Caco-2 (cell line): ENCODE measurements at regions not wholly inside any gene's neighbourhood (a gene's known extent, or its start where the extent isn't known, plus 50 kb on each side); places are given as distances from the start of the nearest gene placed in this dataset.

Experiments used
- BruUV-seq: library from RNA; stranded (reverse); fragments of 400-500 nt; replicated peaks from 2 replicates; lab custom pipeline; 2021; lab: Mats Ljungman, UMichigan
- CTCF ChIA-PET: fragments of 300-600 bp; sonication (Branson Sonifier 250); formaldehyde crosslinking; loops from one replicate; lab custom pipeline; 2022; ENCODE audit warnings: antibody characterized with exemption; lab: Charles Lee
- POLR2A ChIA-PET: fragments of 300-600 bp; sonication (Branson Sonifier 250); formaldehyde crosslinking; loops from one replicate; lab custom pipeline; 2022; ENCODE audit warnings: antibody characterized with exemption; lab: Charles Lee
- DNase-seq, 2 experiments: peaks; one replicate each; pipeline versions ENCODE4 v3.0.0 to v3.0.0-alpha.2; 2020 to 2022
- H3K27me3 ChIP-seq: replicated peaks from 2 replicates; pipeline ENCODE4 v1.6.0; 2011; ENCODE audit warnings: low read length; ENCODE audit not compliant: control insufficient read depth, insufficient read depth
- H3K36me3 ChIP-seq: 2 replicates; pipeline ENCODE4 v1.5.1; 2011; ENCODE audit warnings: low read length; ENCODE audit not compliant: control insufficient read depth, insufficient read depth
- H3K4me1 ChIP-seq: fragments of 250-450 bp; sonication (Bioruptor Pico); 2 replicates; pipeline ENCODE4 v1.5.1; 2020; ENCODE audit warnings: mild to moderate bottlenecking
- H3K4me3 ChIP-seq: 2 replicates; pipeline ENCODE4 v1.5.1; 2011; ENCODE audit warnings: low read depth, mild to moderate bottlenecking, control low read depth, low read length
- H3K9me3 ChIP-seq: fragments of 250-450 bp; sonication (Bioruptor Pico); 2 replicates; pipeline ENCODE4 v1.5.1; 2020; ENCODE audit warnings: mild to moderate bottlenecking, moderate library complexity
- H3K27ac Mint-ChIP-seq: one replicate; pipeline ENCODE4 v1.8.0; 2022; ENCODE audit warnings: mixed read lengths; ENCODE audit not compliant: unreplicated experiment
- H3K27me3 Mint-ChIP-seq: one replicate; pipeline ENCODE4 v1.8.0; 2022; ENCODE audit warnings: mixed read lengths; ENCODE audit not compliant: insufficient read depth, unreplicated experiment
- H3K36me3 Mint-ChIP-seq: one replicate; pipeline ENCODE4 v1.8.0; 2022; ENCODE audit warnings: mild to moderate bottlenecking, mixed read lengths; ENCODE audit not compliant: insufficient read depth, unreplicated experiment
- H3K4me1 Mint-ChIP-seq: one replicate; pipeline ENCODE4 v1.8.0; 2022; ENCODE audit warnings: low read depth, mixed read lengths; ENCODE audit not compliant: unreplicated experiment
- H3K4me3 Mint-ChIP-seq: one replicate; pipeline ENCODE4 v1.8.0; 2022; ENCODE audit warnings: mild to moderate bottlenecking, moderate library complexity, mixed read lengths; ENCODE audit not compliant: unreplicated experiment
- H3K9me3 Mint-ChIP-seq: one replicate; pipeline ENCODE4 v1.8.0; 2022; ENCODE audit warnings: mixed read lengths; ENCODE audit not compliant: unreplicated experiment
- intact Hi-C: fragments of 100-400 bp; cut with micrococcal nuclease; formaldehyde crosslinking; loops from one replicate; pipeline ENCODE4 v1.10.0; 2022; ENCODE audit not compliant: unreplicated experiment
- TF ChIP-seq, protein P1 (sequence below), 2 experiments: fragments of 200-600 bp in 1 of 2; IDR thresholded peaks; 1 replicate in 1 of 2; 2 replicates in 1 of 2; pipeline versions ENCODE4 v1.5.1 to v1.8.0; 2011 to 2022; ENCODE audit warnings: antibody characterized with exemption in 1 of 2, control low read depth in 1 of 2, inconsistent platforms in 1 of 2, low read depth in 1 of 2, low read length in 1 of 2, mild to moderate bottlenecking in 1 of 2, moderate library complexity in 1 of 2; ENCODE audit not compliant: insufficient read depth in 1 of 2, severe bottlenecking in 1 of 2, unreplicated experiment in 1 of 2

- Mint-ChIP-seq H3K4me1 (no peaks in the 10 kb centered on the region), H3K27ac (no peak overlapping the region), H3K27me3 (no peaks in the 10 kb centered on the region), H3K9me3 (no peaks in the 10 kb centered on the region), H3K36me3 (no peaks in the 10 kb centered on the region), H3K4me3 (no peak overlapping the region)
- ChIA-PET CTCF (no interaction called here), POLR2A (no interaction called here)
- Histone ChIP-seq H3K9me3 (no peaks in the 10 kb centered on the region), H3K4me3 (no peak overlapping the region), H3K27me3 (no peaks in the 10 kb centered on the region), H3K36me3 (no peaks in the 10 kb centered on the region), H3K4me1 (no peaks in the 10 kb centered on the region)
- intact Hi-C loops = no loop called here
- TF ChIP-seq, protein P1, sequence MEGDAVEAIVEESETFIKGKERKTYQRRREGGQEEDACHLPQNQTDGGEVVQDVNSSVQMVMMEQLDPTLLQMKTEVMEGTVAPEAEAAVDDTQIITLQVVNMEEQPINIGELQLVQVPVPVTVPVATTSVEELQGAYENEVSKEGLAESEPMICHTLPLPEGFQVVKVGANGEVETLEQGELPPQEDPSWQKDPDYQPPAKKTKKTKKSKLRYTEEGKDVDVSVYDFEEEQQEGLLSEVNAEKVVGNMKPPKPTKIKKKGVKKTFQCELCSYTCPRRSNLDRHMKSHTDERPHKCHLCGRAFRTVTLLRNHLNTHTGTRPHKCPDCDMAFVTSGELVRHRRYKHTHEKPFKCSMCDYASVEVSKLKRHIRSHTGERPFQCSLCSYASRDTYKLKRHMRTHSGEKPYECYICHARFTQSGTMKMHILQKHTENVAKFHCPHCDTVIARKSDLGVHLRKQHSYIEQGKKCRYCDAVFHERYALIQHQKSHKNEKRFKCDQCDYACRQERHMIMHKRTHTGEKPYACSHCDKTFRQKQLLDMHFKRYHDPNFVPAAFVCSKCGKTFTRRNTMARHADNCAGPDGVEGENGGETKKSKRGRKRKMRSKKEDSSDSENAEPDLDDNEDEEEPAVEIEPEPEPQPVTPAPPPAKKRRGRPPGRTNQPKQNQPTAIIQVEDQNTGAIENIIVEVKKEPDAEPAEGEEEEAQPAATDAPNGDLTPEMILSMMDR (IDR thresholded peaks at IDR 0.05; ENCODE audit: insufficient read depth in 1 of 2, low read depth in 1 of 2, low read length in 1 of 2, severe bottlenecking in 1 of 2, unreplicated experiment in 1 of 2) = no peak
- BruUV-seq = no TSS peak
- no peak for DNase-seq
These were observed 154.7 kb upstream of the HCRTR2 start for GRCh38 chr6:55019591-55019990.

DNA sequence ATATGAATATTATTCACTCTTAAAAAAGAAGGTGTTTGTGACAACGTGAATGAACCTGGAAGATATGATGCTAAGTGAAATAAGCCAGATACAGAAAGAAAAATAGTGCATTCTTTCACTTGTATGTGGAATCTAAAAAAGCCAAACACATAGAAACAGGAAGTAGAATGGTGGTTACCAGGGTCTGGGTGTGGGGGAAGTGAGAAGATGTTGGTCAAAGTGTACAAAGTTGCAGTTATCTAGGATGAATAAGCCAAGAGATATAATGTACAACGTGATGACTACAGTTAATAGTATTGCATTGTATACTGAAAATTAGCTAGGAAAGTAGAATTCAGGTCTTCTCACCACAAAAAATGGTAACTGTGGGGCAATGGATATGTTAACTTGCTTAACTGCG lies 151.1 kb upstream of the HCRTR2 start:
- no peaks in the 10 kb centered on the region for H3K9me3 ChIP-seq
- CTCF ChIA-PET = no interaction called here
- TF ChIP-seq, protein P1 (IDR thresholded peaks at IDR 0.05; ENCODE audit: insufficient read depth in 1 of 2, low read depth in 1 of 2, low read length in 1 of 2, severe bottlenecking in 1 of 2, unreplicated experiment in 1 of 2) = no peak
- POLR2A ChIA-PET = no interaction called here
- BruUV-seq = no TSS peak
- Mint-ChIP-seq H3K27me3 (no peaks in the 10 kb centered on the region), H3K4me3 (no peak overlapping the region), H3K36me3 (no peaks in the 10 kb centered on the region), H3K9me3 (no peaks in the 10 kb centered on the region), H3K27ac (no peak overlapping the region), H3K4me1 (no peaks in the 10 kb centered on the region)
- intact Hi-C loops = no loop called here
- no peak overlapping the region for H3K4me3 ChIP-seq
- no peaks in the 10 kb centered on the region for H3K4me1 ChIP-seq
- no peaks in the 10 kb centered on the region for H3K27me3 ChIP-seq
- H3K36me3 ChIP-seq = no peaks in the 10 kb centered on the region
- no peak for DNase-seq

- BruUV-seq = no TSS peak
- no peak for DNase-seq
- no peak overlapping the region for H3K4me3 Mint-ChIP-seq
- ChIA-PET CTCF (no interaction called here), POLR2A (no interaction called here)
- H3K9me3 Mint-ChIP-seq = no peaks in the 10 kb centered on the region
- H3K27ac Mint-ChIP-seq = no peak overlapping the region
- TF ChIP-seq, protein P1 (IDR thresholded peaks at IDR 0.05; ENCODE audit: insufficient read depth in 1 of 2, low read depth in 1 of 2, low read length in 1 of 2, severe bottlenecking in 1 of 2, unreplicated experiment in 1 of 2) = no peak
- H3K27me3 Mint-ChIP-seq = peaks cover 3% of the 10 kb centered on the region
- H3K4me1 Mint-ChIP-seq = no peaks in the 10 kb centered on the region
- H3K27me3 ChIP-seq = no peaks in the 10 kb centered on the region
- H3K36me3 ChIP-seq = no peaks in the 10 kb centered on the region
- no peak overlapping the region for H3K4me3 ChIP-seq
- H3K4me1 ChIP-seq = no peaks in the 10 kb centered on the region
- no peaks in the 10 kb centered on the region for H3K9me3 ChIP-seq
- H3K36me3 Mint-ChIP-seq = no peaks in the 10 kb centered on the region
- intact Hi-C loops = no loop called here
These were observed 141.2 kb upstream of the HCRTR2 start for GRCh38 chr6:55033016-55033546.
